GM12874 (cell line): ENCODE measurements at regions not wholly inside any gene's neighbourhood (a gene's known extent, or its start where the extent isn't known, plus 50 kb on each side); places are given as distances from the start of the nearest gene placed in this dataset.

Experiments
- TF ChIP-seq, protein P1 (sequence below): IDR thresholded peaks from 2 replicates; pipeline ENCODE4 v1.5.1; 2011; ENCODE audit warnings: low read depth, mild to moderate bottlenecking, control low read depth, low read length, moderate library complexity; ENCODE audit not compliant: insufficient read depth

- TF ChIP-seq, protein P1, sequence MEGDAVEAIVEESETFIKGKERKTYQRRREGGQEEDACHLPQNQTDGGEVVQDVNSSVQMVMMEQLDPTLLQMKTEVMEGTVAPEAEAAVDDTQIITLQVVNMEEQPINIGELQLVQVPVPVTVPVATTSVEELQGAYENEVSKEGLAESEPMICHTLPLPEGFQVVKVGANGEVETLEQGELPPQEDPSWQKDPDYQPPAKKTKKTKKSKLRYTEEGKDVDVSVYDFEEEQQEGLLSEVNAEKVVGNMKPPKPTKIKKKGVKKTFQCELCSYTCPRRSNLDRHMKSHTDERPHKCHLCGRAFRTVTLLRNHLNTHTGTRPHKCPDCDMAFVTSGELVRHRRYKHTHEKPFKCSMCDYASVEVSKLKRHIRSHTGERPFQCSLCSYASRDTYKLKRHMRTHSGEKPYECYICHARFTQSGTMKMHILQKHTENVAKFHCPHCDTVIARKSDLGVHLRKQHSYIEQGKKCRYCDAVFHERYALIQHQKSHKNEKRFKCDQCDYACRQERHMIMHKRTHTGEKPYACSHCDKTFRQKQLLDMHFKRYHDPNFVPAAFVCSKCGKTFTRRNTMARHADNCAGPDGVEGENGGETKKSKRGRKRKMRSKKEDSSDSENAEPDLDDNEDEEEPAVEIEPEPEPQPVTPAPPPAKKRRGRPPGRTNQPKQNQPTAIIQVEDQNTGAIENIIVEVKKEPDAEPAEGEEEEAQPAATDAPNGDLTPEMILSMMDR, result no peak
Measured at GRCh38 chr2:184037273-184037672, 561.1 kb upstream of the ZNF804A start.

GRCh38 chr2:184039493-184039892 is 558.8 kb upstream of the ZNF804A start:
- TF ChIP-seq, protein P1, result no peak

DNA sequence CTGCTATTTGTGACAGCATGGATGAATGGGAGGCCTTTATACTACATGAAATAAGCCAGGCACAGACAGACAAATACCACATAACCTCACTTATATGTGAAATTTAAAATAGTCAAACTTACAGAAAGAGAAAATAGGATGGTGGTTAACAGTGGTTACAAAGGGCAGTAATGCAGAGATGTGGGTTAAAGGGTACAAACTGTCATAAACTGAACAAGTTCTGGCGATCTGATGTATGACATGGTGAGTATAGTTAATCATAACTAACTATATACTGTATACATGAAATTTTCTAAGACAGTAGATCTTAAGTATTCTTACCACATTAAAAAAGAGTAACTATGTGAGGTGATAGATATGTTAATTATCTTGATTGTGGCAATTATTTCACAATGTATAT is 558.1 kb upstream of the ZNF804A start:
- TF ChIP-seq, protein P1, result no peak

- TF ChIP-seq, protein P1, result no peak
Measured at GRCh38 chr2:184041077-184041476, 557.3 kb upstream of the ZNF804A start.

GRCh38 chr2:184041777-184042176 is 556.6 kb upstream of the ZNF804A start:
- TF ChIP-seq, protein P1, result no peak

GRCh38 chr2:184047536-184047935 is 550.8 kb upstream of the ZNF804A start:
- TF ChIP-seq, protein P1, result no peak

GRCh38 chr2:184049566-184049965 is 548.8 kb upstream of the ZNF804A start:
- TF ChIP-seq, protein P1, result no peak

DNA sequence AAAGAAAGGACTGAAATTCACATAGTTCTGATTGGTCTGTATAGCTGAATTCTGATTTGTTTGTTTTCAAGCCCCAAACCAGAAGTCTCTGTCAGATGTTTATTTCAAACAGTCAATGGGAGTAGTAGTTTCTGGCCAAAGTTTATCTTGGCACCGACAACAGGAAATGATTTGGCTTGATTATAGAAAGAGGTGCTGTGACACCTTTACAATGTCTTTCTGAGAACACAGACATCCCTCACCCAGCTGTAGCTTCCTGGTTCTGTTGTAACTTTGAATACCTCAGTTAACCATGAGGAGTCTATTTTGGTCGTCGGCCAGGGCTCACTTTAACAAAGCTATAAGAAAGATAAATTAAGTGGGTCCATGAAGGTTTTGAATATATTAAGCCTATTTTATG is 545.0 kb upstream of the ZNF804A start:
- TF ChIP-seq, protein P1, result no peak
